ENCODE measurements at regions not wholly inside any gene's neighbourhood (a gene's known extent, or its start where the extent isn't known, plus 50 kb on each side); places are given as distances from the start of the nearest gene placed in this dataset.

DNA sequence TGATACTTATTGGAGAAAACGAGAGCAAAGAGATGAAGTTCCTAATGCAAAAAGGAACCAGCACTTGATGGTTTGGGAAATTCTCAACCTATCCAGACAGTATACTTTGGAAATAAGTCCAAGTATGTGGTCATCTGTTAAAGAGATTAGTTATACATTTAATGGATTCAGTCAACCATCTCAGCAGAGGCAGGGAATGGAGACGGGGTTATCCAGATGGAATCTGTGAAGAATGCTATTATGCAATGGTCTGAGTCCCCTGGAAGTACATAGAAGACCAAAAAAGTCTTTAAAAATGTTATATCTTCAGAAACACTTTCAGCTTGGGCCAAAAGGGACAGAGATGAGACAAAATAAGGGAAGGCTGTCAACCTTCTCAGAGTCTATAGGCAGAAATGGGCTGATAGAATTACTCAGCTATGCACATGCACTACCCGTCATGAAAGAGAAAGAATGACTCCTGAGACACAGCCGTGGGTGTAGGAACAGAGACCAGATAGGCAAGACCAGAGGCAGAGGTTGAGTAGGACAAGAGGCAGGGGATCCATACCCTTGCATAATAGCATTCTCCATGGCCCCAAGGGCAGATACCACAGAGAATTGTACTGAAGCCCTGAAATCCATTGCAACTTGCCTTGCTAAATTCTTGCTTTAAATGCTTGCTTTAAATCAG, 738.8 kb upstream of the POT1 start:
- no peak for DNase-seq (ENCODE audit: low read depth)

DNA sequence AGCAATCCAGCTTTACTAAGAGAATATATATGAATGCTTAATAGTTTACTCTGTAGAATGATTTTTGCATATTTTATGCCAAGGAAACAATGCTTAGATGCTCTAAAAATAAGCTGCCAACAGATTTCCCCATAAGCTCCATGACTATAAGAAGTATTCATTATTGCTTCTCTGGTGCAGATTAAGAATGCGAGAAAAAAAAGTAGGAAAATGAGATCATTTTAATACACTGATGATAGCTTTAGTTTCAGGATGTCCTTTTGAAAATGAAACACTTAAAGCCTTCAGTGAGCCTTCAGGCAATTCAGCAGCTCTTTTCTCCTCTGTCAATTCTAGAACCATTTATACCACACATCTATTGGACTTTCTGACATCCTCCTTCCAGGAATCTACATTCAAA, 735.0 kb upstream of the POT1 start:
- DNase-seq (ENCODE audit: low read depth): no peak

DNA sequence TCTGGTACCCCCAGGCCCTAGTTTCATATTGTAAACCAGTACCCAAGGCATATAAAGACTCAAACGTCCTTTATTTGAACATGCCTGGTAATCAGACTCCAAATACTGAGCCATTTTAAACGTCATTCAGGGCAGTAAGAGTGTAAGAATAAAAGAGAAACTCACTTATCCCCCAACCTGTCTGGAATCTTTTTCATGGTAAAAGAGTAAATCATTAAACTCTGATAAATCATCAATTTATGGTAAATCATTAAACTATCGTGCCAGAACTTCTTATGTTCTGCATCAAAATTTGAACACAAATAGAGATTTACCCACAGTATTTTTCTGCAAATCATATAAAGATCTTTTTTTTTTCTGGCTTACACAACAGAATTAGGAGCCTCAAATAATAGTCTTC, 734.3 kb upstream of the POT1 start:
- DNase-seq (ENCODE audit: low read depth): no peak

DNA sequence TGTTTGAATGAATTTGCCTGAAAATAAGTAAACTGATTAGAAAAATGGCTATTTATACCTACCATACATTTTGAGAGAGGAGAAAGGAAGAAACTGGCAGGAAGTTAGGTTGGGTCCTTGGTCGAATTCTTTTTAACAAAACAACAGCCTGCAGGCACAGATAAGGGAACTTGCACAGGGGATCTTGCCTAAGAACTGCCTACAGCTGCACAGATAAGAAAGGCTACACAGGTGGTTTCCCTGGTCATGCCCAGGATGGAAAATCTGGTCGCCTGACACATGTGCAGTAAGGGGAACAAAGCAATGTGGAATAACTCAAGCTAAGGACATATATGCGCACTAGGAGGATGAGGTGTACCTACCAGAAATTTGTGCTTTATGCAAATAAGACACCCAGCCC, 732.1 kb upstream of the POT1 start:
- no peak for DNase-seq (ENCODE audit: low read depth)

GRCh38 chr7:125661006-125661405, 731.4 kb upstream of the POT1 start:
- DNase-seq (ENCODE audit: low read depth): no peak

DNA sequence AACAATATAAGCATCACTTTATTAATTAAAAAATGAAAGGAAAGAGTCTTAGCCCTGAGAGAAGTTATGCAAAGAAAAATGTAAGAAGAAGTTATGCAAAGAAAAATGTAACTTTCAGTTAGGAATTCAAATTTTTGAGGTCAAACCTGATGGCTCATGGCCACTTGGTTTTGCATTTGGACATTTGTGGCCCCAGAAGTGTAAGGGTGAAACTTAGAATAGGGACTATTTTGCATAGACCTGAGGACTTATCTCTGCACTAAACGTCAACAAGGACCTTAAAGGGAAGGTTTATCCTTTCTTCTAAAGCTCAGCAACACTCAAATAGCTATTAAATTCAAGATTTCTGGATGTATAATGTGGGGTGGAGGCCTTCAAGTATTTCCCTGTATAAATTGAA, 724.5 kb upstream of the POT1 start:
- no peak for DNase-seq (ENCODE audit: low read depth)

DNA sequence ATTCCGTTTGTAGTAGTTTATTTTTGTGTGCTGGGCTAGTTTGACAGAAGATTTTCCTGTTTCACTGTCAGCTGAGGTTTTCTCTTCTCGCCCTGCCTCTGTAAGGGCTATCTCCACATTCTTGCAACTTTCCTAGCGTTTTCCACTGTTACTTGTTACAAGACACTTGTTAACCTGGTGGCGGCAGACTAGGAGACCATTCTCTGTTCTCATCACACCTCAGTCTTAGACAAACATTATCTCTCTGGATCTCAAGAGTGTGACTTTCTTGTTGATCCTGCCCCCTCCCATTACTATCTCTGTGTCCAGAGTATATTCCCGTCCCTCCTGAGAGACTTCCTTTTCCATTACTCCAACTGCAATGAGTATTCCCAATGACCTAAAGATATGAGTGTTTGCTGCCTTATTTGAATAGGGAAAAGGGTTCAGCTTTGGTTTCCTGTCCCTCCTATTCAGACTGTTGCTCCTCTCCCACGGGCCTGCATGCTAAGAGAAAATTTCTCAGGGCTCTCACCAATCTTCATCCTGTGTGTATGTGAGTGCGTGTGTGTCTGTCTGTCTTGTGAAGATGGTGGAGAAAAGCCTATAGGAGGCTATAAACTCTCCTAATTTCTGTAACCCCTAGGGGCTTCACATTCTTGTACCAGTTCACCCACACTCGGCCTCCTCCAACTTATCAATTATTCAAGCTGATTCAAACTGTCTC, 722.4 kb upstream of the POT1 start:
- no peak for DNase-seq (ENCODE audit: low read depth)

GRCh38 chr7:125648543-125648942, 718.9 kb upstream of the POT1 start:
- no peak for DNase-seq (ENCODE audit: low read depth)

GRCh38 chr7:125645770-125646169, 716.1 kb upstream of the POT1 start:
- no peak for DNase-seq (ENCODE audit: low read depth)

GRCh38 chr7:125644109-125644508, 714.5 kb upstream of the POT1 start:
- no peak for DNase-seq (ENCODE audit: low read depth)

DNA sequence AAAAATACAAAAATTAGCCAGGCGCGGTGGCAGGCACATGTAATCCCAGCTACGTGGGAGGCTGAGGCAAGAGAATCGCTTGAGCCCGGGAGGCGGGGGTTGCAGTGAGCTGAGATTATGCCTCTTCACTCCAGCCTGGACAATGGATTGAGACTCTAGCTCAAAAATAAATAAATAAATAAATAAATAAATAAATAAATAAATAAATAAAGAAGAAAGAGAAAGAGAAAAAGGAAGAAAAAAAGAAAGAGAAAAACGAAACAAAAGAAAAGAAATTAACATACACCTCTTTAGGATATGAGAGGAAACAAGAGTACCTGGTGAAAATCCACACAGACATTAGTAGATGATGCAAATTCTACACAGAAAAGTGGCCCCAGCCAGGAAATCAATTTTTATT, 713.7 kb upstream of the POT1 start:
- DNase-seq (ENCODE audit: low read depth): no peak

DNA sequence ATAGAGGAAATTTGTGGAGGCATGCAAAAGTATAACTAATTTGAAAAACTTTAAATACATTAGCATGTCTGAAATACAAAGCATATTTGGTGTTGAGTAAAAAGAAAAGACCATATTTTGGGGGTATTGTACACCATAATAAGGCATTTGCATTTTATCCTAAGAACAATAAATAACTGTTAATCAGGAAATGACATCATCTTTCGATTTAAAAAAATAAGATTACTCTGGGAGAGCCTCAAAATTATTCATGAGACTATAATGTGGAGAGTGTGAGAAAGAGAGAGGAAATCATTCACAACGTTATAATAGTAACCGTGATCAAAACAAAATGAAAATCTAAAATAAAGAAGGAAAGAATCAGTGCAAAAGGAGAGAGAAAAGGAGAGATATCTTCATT, 712.3 kb upstream of the POT1 start:
- no peak for DNase-seq (ENCODE audit: low read depth)

- DNase-seq (ENCODE audit: low read depth): no peak
Measured at GRCh38 chr7:125636320-125636962, 706.8 kb upstream of the POT1 start.

GRCh38 chr7:125618516-125618915, 688.9 kb upstream of the POT1 start:
- DNase-seq (ENCODE audit: low read depth): no peak

GRCh38 chr7:125611582-125611981, 682.0 kb upstream of the POT1 start:
- DNase-seq (ENCODE audit: low read depth): no peak

DNA sequence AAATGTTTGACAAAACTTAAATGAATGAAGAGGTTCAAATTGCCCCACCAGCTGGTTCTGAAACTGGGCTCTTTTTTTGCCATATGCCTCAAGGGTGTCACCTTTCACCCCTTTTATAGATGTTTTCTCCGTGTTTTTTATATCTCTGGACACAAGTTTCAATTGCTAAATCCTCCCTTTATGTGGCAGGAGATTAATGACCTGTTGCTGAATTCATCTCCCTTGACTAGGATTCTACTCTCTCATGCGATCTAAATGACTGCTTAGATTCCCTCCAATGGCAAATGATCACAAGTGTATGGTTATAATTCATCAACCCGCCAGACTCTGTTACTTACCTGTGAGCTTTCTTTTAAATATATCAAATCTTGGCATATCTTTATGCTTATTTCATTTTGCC, 677.0 kb upstream of the POT1 start:
- DNase-seq (ENCODE audit: low read depth): no peak

- no peak for DNase-seq (ENCODE audit: low read depth)
Measured at GRCh38 chr7:125605241-125605640, 675.6 kb upstream of the POT1 start.

- no peak for DNase-seq (ENCODE audit: low read depth)
Measured at GRCh38 chr7:125602441-125602840, 672.8 kb upstream of the POT1 start.

DNA sequence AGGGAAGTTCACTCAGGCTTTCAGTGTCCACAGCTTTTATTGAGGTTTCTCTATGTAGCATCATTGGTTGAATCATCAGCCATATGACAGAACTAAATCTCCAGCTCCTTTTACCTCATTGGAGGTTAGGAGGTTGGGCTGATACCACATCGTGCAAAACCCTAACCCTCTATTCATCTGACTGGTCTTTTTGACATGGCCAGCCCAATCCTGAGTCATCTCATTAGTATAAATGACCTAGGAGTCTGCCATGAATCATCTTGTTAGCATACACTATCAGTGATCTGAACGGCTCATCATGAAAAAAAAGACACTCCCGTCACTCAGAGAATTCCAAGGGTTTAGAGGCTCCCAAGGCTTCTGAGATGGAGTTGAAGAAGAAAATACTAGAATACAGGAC, 669.8 kb upstream of the POT1 start:
- DNase-seq (ENCODE audit: low read depth): no peak

DNA sequence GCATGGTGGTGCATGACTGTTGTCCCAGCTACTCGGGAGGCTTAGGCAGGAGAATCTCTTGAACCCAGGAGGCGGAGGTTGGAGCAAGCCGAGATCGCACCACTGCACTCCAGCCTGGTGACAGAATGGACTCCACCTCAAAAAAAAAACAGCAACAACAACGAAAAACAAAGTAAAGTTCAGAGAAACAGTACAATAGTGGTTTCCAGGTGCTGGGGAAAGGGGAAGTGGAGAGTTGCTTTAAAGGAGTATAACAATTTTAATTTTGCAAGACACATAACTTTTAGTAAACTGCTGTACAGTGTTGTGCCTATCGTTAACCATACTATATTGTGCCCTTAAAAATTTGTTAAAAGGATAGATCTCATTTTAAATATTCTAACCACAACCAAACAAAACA, 662.7 kb upstream of the POT1 start:
- no peak for DNase-seq (ENCODE audit: low read depth)

DNA sequence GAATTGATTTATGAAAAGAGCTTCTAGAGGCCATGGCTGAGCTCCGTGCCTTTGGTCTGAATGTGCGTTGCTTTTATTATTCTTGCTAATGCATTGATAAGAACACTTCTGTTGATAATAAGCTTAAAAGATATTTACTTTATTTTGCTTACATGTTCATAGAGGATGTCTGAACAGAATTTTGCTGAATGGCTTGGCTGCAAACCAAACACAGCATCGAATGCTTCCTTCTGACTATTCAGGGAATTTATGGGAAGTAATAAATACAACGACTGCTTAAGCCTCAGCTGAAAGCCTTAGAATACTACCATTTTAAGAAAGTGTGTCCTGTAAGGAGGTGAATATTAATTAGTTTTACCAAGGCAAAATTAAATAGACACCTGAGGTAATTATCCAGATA, 643.5 kb upstream of the POT1 start:
- no peak for DNase-seq (ENCODE audit: low read depth)

DNA sequence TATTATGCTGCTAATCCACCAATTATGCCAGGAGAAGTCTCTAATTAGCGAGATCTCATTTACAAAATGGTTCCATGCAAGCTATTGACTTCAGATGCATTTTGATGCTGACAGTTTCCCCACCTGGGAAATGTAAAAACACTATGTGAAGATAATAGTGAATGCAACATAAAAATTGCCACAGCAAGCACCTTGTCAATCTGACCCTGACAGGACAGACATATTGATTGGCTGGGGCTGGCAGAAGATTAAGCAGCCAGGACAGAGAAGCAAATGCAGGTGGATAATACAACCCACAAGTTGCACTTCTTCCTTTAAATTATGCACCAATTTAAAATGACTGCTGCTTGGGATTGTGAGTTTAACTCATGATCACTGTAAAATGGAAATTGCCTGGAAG, 642.8 kb upstream of the POT1 start:
- DNase-seq (ENCODE audit: low read depth): no peak

- no peak for DNase-seq (ENCODE audit: low read depth)
Measured at GRCh38 chr7:125568799-125569198, 639.2 kb upstream of the POT1 start.

All from forelimb muscle (tissue), 1 donor.